ENCODE measurements at regions not wholly inside any gene's neighbourhood (a gene's known extent, or its start where the extent isn't known, plus 50 kb on each side); places are given as distances from the start of the nearest gene placed in this dataset.

DNA sequence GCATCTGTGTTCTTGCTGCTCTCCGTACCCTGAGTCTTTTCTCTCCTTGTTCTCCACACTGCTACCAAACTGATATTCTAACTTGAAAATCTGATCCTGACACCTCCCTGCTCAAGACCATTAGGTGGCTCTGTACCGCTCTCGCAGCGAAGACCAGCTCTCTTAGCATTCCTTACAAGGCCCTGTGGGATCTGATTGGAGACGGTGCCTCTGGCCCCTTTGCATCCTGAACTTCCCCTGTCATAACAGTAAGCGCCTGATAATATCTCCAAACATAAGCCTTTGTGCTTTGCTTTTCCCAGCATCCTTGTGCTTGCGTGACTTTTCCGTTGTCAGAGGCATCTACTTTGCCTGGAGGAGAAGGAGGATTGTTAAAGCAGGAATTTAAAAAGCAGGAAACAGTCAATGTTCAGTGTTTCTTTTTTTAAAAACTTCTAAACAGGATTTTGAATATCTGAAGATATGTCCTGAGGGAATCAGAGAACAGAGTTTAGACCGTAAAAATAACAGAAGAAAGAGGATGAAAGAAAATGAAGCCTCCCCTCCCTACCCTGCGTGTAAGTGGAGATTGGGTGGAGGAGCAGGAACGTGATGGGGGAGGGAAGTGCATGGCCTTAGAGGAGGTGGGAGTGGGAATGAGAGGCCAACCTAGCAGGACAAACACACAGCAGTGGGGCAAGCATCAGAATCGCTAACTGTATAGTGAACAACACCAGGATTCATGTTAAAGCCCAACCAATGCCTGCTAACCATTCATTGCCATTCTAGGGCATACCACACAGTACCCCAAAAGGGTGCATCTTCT, 89.2 kb upstream of the STMND1 start:
- no peak for TF ChIP-seq CTCF (IDR thresholded peaks at IDR 0.05)
- no peak for TF ChIP-seq POLR2A (IDR thresholded peaks at IDR 0.05)
- DNase-seq (ENCODE audit: low spot score in 2 of 2): no peak
- intact Hi-C loops (cut with DNase I; ENCODE audit: low total_unique reads): no loop called here
- 43 to 54% methylated on average over 12 of the region's 12 CpGs for WGBS, 2 donors
- H3K4me3 ChIP-seq (ENCODE audit: low read depth, poor library complexity, severe bottlenecking): no peak overlapping the region

- 91% methylated on average over 5 of the region's 5 CpGs for WGBS, 2 donors
- H3K4me3 ChIP-seq (ENCODE audit: low read depth, poor library complexity, severe bottlenecking): no peak overlapping the region
- intact Hi-C loops (cut with DNase I; ENCODE audit: low total_unique reads): no loop called here
- TF ChIP-seq POLR2A (IDR thresholded peaks at IDR 0.05) (no peak), CTCF (IDR thresholded peaks at IDR 0.05) (no peak)
- no peak for DNase-seq (ENCODE audit: low spot score in 2 of 2)
Observed at GRCh38 chr6:17011985-17012384, 89.9 kb upstream of the STMND1 start.

- no peak for DNase-seq (ENCODE audit: low spot score in 2 of 2)
- TF ChIP-seq POLR2A (IDR thresholded peaks at IDR 0.05): no peak
- TF ChIP-seq CTCF (IDR thresholded peaks at IDR 0.05): no peak
- 92 to 94% methylated on average over 4 of the region's 4 CpGs for WGBS, 2 donors
- H3K4me3 ChIP-seq (ENCODE audit: low read depth, poor library complexity, severe bottlenecking): no peak overlapping the region
- intact Hi-C loops (cut with DNase I; ENCODE audit: low total_unique reads): no loop called here
Observed at GRCh38 chr6:17007749-17008148, 94.1 kb upstream of the STMND1 start.

- TF ChIP-seq CTCF (IDR thresholded peaks at IDR 0.05) (no peak), POLR2A (IDR thresholded peaks at IDR 0.05) (no peak)
- no peak for DNase-seq (ENCODE audit: low spot score in 2 of 2)
- no peak overlapping the region for H3K4me3 ChIP-seq (ENCODE audit: low read depth, poor library complexity, severe bottlenecking)
- intact Hi-C loops (cut with DNase I; ENCODE audit: low total_unique reads): no loop called here
- 91% methylated on average over 4 of the region's 4 CpGs for WGBS, 2 donors
Observed at GRCh38 chr6:17006543-17006942, 95.3 kb upstream of the STMND1 start.

DNA sequence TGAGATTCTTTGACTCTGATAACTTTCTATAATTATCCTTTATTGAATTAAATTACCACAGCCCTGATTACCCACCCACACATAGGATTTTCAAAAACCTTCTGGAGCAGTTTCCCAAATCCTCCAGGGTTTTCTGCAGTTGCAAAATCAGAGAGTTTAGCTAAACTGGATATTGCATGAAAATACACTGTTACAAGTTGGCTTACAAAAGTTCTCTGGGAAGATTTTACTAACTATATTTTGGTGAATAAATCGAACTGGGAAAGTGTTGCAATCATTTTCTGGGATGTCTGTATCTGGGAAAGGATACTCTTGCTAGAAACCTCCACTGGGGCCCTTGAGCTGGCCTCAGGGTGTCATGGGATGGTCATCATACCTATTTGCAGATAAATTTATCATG, 97.6 kb upstream of the STMND1 start:
- DNase-seq (ENCODE audit: low spot score in 2 of 2): no peak
- no peak overlapping the region for H3K4me3 ChIP-seq (ENCODE audit: low read depth, poor library complexity, severe bottlenecking)
- no peak for TF ChIP-seq CTCF (IDR thresholded peaks at IDR 0.05)
- TF ChIP-seq POLR2A (IDR thresholded peaks at IDR 0.05): no peak
- WGBS, 2 donors: 22 to 24% methylated on average over 1 of the region's 1 CpG
- intact Hi-C loops (cut with DNase I; ENCODE audit: low total_unique reads): no loop called here

DNA sequence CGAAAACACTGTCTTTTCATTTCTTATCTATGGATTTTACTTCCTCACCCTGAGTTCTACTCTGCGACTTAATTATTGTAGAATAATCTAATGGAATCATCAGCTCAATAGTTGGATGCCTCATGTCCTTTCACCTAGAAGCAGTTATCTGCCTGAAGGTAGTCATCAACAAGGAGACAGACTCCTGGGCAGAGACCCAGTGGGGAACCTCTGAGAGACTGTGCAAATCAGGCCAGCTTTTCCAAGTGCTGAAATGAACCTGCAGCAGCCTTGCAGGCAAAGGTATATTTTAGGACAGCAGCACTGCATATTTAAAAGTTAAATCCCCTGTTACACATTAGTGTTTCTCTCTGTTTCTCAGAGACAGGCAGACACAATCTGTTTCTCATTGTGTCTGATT, 99.7 kb upstream of the STMND1 start:
- WGBS, 2 donors: 77 to 85% methylated on average over 2 of the region's 2 CpGs
- no peak overlapping the region for H3K4me3 ChIP-seq (ENCODE audit: low read depth, poor library complexity, severe bottlenecking)
- intact Hi-C loops (cut with DNase I; ENCODE audit: low total_unique reads): no loop called here
- no peak for DNase-seq (ENCODE audit: low spot score in 2 of 2)
- TF ChIP-seq POLR2A (IDR thresholded peaks at IDR 0.05) (no peak), CTCF (IDR thresholded peaks at IDR 0.05) (no peak)
